Liver (tissue), 3 donors: ENCODE measurements at regions not wholly inside any gene's neighbourhood (a gene's known extent, or its start where the extent isn't known, plus 50 kb on each side); places are given as distances from the start of the nearest gene placed in this dataset.

ENCODE experiments used
- EGR1 ChIP-seq, 2 donors: IDR thresholded peaks; 2 replicates each; pipeline ENCODE4 v1.6.1; 2016 to 2018; ENCODE audit warnings: antibody characterized with exemption in 2 of 2, low read depth in 2 of 2
- FOXA1 ChIP-seq: IDR thresholded peaks from 2 replicates; pipeline ENCODE4 v1.6.1; 2016; ENCODE audit warnings: antibody characterized with exemption
- HNF4A ChIP-seq, 2 donors: conservative IDR thresholded peaks; 2 replicates each; pipeline ENCODE4 v1.6.1; 2016; ENCODE audit warnings: antibody characterized with exemption in 2 of 2, mild to moderate bottlenecking in 2 of 2
- RAD21 ChIP-seq, 2 donors: IDR thresholded peaks; 2 replicates each; pipeline ENCODE4 v1.6.1; 2016; ENCODE audit warnings: antibody characterized with exemption in 2 of 2, mild to moderate bottlenecking in 2 of 2
- TAF1 ChIP-seq: conservative IDR thresholded peaks from 2 replicates; pipeline ENCODE4 v1.6.1; 2016; ENCODE audit warnings: antibody characterized with exemption, mild to moderate bottlenecking
- YY1 ChIP-seq: IDR thresholded peaks from 2 replicates; pipeline ENCODE4 v1.6.1; 2016; ENCODE audit warnings: antibody characterized with exemption, mild to moderate bottlenecking
- TF ChIP-seq, protein P1 (sequence below): IDR thresholded peaks from 2 replicates; pipeline ENCODE4 v1.6.1; 2016; ENCODE audit warnings: antibody characterized with exemption
- TF ChIP-seq, protein P2 (sequence below): fragments of 150-350 bp; IDR thresholded peaks from 2 replicates; pipeline ENCODE4 v1.5.1; 2017; ENCODE audit warnings: improper control_type of control experiment, low read depth, low read length; ENCODE audit not compliant: missing input control
- TF ChIP-seq, protein P3 (sequence below): IDR thresholded peaks from 2 replicates; pipeline ENCODE4 v1.6.1; 2016; ENCODE audit warnings: antibody characterized with exemption
- TF ChIP-seq, protein P4 (sequence below): IDR thresholded peaks from 2 replicates; pipeline ENCODE4 v1.6.1; 2016; ENCODE audit warnings: antibody characterized with exemption, mild to moderate bottlenecking
- donor health status: healthy.
- donor health status: healthy.

DNA sequence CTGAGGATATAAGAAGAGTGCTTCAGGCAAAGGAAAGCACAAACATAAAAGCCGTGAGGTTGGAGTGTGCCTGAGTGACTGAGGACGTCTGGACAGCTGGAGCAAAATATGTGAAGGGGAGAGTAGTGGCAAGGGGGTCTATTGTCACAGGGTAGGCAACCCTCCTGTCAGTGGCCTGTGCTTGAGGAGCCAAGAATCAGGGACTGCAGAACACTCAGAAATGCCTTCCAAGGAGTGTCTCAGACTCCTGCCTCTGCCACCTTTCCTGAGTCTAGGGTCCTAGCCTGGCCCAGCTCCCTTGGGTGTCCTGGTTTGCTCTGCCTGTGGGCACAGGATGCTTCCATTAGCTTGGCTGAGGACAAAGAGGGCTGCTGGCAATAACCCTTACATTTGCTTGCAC is 152.5 kb upstream of the PJA1 start:
- TF ChIP-seq, protein P1, sequence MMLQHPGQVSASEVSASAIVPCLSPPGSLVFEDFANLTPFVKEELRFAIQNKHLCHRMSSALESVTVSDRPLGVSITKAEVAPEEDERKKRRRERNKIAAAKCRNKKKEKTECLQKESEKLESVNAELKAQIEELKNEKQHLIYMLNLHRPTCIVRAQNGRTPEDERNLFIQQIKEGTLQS: no peak
- TF ChIP-seq, protein P2, sequence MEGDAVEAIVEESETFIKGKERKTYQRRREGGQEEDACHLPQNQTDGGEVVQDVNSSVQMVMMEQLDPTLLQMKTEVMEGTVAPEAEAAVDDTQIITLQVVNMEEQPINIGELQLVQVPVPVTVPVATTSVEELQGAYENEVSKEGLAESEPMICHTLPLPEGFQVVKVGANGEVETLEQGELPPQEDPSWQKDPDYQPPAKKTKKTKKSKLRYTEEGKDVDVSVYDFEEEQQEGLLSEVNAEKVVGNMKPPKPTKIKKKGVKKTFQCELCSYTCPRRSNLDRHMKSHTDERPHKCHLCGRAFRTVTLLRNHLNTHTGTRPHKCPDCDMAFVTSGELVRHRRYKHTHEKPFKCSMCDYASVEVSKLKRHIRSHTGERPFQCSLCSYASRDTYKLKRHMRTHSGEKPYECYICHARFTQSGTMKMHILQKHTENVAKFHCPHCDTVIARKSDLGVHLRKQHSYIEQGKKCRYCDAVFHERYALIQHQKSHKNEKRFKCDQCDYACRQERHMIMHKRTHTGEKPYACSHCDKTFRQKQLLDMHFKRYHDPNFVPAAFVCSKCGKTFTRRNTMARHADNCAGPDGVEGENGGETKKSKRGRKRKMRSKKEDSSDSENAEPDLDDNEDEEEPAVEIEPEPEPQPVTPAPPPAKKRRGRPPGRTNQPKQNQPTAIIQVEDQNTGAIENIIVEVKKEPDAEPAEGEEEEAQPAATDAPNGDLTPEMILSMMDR: no peak
- TF ChIP-seq, protein P3, sequence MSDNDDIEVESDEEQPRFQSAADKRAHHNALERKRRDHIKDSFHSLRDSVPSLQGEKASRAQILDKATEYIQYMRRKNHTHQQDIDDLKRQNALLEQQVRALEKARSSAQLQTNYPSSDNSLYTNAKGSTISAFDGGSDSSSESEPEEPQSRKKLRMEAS: no peak
- TF ChIP-seq RAD21 (IDR thresholded peaks at IDR 0.05) (no peak), FOXA1 (no peak), TAF1 (no peak), HNF4A (conservative IDR thresholded peaks at IDR 0.05) (no peak), YY1 (no peak), EGR1 (IDR thresholded peaks at IDR 0.05; ENCODE audit: low read depth in 2 of 2) (no peak)
- TF ChIP-seq, protein P4, sequence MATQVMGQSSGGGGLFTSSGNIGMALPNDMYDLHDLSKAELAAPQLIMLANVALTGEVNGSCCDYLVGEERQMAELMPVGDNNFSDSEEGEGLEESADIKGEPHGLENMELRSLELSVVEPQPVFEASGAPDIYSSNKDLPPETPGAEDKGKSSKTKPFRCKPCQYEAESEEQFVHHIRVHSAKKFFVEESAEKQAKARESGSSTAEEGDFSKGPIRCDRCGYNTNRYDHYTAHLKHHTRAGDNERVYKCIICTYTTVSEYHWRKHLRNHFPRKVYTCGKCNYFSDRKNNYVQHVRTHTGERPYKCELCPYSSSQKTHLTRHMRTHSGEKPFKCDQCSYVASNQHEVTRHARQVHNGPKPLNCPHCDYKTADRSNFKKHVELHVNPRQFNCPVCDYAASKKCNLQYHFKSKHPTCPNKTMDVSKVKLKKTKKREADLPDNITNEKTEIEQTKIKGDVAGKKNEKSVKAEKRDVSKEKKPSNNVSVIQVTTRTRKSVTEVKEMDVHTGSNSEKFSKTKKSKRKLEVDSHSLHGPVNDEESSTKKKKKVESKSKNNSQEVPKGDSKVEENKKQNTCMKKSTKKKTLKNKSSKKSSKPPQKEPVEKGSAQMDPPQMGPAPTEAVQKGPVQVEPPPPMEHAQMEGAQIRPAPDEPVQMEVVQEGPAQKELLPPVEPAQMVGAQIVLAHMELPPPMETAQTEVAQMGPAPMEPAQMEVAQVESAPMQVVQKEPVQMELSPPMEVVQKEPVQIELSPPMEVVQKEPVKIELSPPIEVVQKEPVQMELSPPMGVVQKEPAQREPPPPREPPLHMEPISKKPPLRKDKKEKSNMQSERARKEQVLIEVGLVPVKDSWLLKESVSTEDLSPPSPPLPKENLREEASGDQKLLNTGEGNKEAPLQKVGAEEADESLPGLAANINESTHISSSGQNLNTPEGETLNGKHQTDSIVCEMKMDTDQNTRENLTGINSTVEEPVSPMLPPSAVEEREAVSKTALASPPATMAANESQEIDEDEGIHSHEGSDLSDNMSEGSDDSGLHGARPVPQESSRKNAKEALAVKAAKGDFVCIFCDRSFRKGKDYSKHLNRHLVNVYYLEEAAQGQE: no peak
